Activated CD4-positive, alpha-beta T cell treated with anti-CD3 and anti-CD28 coated beads for 24 hours (primary cell): ENCODE measurements at regions not wholly inside any gene's neighbourhood (a gene's known extent, or its start where the extent isn't known, plus 50 kb on each side); places are given as distances from the start of the nearest gene placed in this dataset.

ENCODE experiments used
- DNase-seq, 2 donors: peaks; one replicate each; pipeline ENCODE4 v3.0.0-alpha.2; 2020; ENCODE audit warnings: low read depth in 2 of 2

- DNase-seq: no peak
These were observed 1034.7 kb upstream of the RAG2 start for GRCh38 chr11:37632748-37633147.

GRCh38 chr11:37630866-37631265 lies 1032.8 kb upstream of the RAG2 start:
- DNase-seq: no peak

GRCh38 chr11:37623778-37624177 lies 1025.7 kb upstream of the RAG2 start:
- no peak for DNase-seq

GRCh38 chr11:37621662-37622061 lies 1023.6 kb upstream of the RAG2 start:
- DNase-seq: no peak

- no peak for DNase-seq
These were observed 1018.3 kb upstream of the RAG2 start for GRCh38 chr11:37616291-37616690.

- no peak for DNase-seq
These were observed 1015.0 kb upstream of the RAG2 start for GRCh38 chr11:37613031-37613430.

- DNase-seq: no peak
These were observed 1014.1 kb upstream of the RAG2 start for GRCh38 chr11:37612146-37612545.

- DNase-seq: no peak
These were observed 1007.2 kb upstream of the RAG2 start for GRCh38 chr11:37605229-37605628.

GRCh38 chr11:37598381-37598780 lies 1000.3 kb upstream of the RAG2 start:
- DNase-seq: no peak

- DNase-seq: no peak
These were observed 999.7 kb upstream of the RAG2 start for GRCh38 chr11:37597776-37598175.

- no peak for DNase-seq
These were observed 997.8 kb upstream of the RAG2 start for GRCh38 chr11:37595845-37596244.

GRCh38 chr11:37574361-37574760 lies 976.3 kb upstream of the RAG2 start:
- DNase-seq: no peak

GRCh38 chr11:37572491-37573171 lies 974.6 kb upstream of the RAG2 start:
- no peak for DNase-seq

GRCh38 chr11:37571246-37571645 lies 973.2 kb upstream of the RAG2 start:
- no peak for DNase-seq

GRCh38 chr11:37560991-37561390 lies 963.0 kb upstream of the RAG2 start:
- no peak for DNase-seq

GRCh38 chr11:37560346-37560745 lies 962.3 kb upstream of the RAG2 start:
- no peak for DNase-seq

- no peak for DNase-seq
These were observed 960.7 kb upstream of the RAG2 start for GRCh38 chr11:37558619-37559210.

- no peak for DNase-seq
These were observed 960.0 kb upstream of the RAG2 start for GRCh38 chr11:37557990-37558389.

- no peak for DNase-seq
These were observed 954.2 kb upstream of the RAG2 start for GRCh38 chr11:37552284-37552683.

GRCh38 chr11:37544491-37544890 lies 946.5 kb upstream of the RAG2 start:
- no peak for DNase-seq

GRCh38 chr11:37533830-37534229 lies 935.8 kb upstream of the RAG2 start:
- DNase-seq: no peak

- no peak for DNase-seq
These were observed 935.1 kb upstream of the RAG2 start for GRCh38 chr11:37533087-37533486.

GRCh38 chr11:37532271-37532670 lies 934.2 kb upstream of the RAG2 start:
- no peak for DNase-seq

GRCh38 chr11:37527545-37527944 lies 929.5 kb upstream of the RAG2 start:
- DNase-seq: no peak
